ENCODE measurements at regions not wholly inside any gene's neighbourhood (a gene's known extent, or its start where the extent isn't known, plus 50 kb on each side); places are given as distances from the start of the nearest gene placed in this dataset.

DNA sequence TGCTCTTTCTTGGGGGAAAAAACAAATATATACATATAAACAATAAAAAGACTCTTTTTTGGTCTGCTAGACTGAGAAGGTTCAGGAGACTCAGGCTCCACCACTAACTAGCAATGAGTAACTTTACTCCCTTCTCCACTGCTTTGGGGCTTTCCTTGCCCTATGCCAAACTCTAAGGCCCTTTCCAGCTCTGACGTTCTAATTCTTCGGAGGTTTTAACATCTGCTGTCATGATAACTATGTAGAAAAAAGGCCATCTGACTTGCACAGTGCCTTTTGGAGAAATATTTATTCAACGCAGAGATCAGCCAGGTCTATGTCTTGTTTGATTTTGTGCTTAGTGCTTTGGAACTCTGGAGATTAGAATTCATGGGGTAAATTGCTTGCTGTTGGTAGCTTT lies 156.2 kb downstream of the TMCO5A start:
- TF ChIP-seq, protein P1, sequence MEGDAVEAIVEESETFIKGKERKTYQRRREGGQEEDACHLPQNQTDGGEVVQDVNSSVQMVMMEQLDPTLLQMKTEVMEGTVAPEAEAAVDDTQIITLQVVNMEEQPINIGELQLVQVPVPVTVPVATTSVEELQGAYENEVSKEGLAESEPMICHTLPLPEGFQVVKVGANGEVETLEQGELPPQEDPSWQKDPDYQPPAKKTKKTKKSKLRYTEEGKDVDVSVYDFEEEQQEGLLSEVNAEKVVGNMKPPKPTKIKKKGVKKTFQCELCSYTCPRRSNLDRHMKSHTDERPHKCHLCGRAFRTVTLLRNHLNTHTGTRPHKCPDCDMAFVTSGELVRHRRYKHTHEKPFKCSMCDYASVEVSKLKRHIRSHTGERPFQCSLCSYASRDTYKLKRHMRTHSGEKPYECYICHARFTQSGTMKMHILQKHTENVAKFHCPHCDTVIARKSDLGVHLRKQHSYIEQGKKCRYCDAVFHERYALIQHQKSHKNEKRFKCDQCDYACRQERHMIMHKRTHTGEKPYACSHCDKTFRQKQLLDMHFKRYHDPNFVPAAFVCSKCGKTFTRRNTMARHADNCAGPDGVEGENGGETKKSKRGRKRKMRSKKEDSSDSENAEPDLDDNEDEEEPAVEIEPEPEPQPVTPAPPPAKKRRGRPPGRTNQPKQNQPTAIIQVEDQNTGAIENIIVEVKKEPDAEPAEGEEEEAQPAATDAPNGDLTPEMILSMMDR (IDR thresholded peaks at IDR 0.05): no peak
- TF ChIP-seq EZH2 (IDR thresholded peaks at IDR 0.05; ENCODE audit: borderline replicate concordance, insufficient read depth, low read depth, low read length, poor library complexity, severe bottlenecking): no peak
